ENCODE measurements at regions not wholly inside any gene's neighbourhood (a gene's known extent, or its start where the extent isn't known, plus 50 kb on each side); places are given as distances from the start of the nearest gene placed in this dataset.
"Not testable (repeated sequence)": the region's sequence is repeated elsewhere in the genome, so short reads cannot be mapped to it uniquely, and the experiment has no call there.

DNA sequence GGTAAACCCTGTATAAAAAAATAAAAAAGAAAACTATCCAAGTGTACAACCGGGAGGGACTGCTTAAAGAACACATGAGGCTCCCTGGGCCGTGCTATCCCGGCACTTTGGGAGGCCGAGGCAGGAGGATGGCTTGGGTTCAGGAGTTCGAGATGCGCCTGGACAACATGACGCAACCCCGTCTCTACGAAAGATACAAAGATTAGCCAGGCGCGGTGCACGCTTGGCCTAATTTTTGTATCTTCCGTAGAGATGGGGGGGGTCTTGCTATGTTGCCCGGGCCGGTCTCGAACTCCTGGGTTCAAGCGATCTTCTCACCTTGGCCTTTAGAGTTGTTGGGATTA is 101.7 kb upstream of the VKORC1L1 start:
- CTCF ChIA-PET = interaction anchor here (0.6 kb wide), 1 partner anchor 28 kb away, joined by 3 read pairs; no protein-coding TSS in a partner anchor
- not testable (repeated sequence) for H3K27me3 Mint-ChIP-seq, DNase-seq, H3K9me3 Mint-ChIP-seq, H3K36me3 Mint-ChIP-seq
- Mint-ChIP-seq H3K27ac (peak overlapping the region; percentile 91), H3K4me3 (peak overlapping the region; percentile 86), H3K4me1 (peaks cover 15% of the 10 kb centered on the region)

DNA sequence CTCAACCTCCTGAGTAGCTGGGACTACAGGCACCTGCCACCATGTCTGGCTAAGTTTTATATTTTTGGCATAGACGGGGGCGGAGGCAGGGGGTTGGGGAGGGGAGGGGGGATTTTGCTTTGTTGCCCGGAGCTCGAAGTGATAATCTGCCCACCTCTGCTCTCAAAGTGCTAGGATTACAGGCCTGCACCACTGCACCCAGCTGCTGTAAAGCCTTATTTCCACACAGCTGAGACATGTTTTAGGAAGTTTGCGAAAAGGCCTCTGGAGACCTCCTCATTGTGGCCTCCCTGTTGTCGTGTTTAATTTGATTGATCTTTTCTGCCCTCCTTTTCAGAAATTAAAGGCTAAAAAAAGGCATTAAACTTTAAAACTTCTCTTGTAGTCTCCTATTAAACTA is 96.2 kb upstream of the VKORC1L1 start:
- H3K27ac Mint-ChIP-seq = not testable (repeated sequence)

DNA sequence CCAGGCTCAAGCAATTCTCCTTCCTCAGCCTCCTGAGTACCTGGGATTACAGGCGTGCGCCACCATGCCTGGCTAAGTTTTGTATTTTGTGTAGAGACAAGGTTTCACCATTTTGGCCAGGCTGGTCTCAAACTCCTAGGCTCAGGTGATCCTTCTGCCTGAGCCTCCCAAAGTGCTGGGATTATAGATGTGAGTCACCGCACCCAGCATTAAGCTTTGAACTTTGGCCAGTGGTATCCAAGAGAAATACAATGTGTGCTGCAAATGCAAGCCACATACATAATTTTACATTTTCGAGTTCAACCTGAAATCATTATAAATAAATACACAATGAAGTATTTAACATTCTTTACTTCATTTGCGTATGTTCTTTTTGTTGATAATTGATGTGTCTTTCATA is 82.9 kb upstream of the VKORC1L1 start:
- H3K4me3 Mint-ChIP-seq, H3K9me3 Mint-ChIP-seq, CTCF ChIA-PET, H3K36me3 Mint-ChIP-seq, DNase-seq, H3K27me3 Mint-ChIP-seq, H3K27ac Mint-ChIP-seq, H3K4me1 Mint-ChIP-seq: not testable (repeated sequence)

More for the DNA sequence above, 96.2 kb upstream of the VKORC1L1 start:
- CTCF ChIA-PET, H3K4me3 Mint-ChIP-seq, H3K9me3 Mint-ChIP-seq, H3K4me1 Mint-ChIP-seq, H3K27me3 Mint-ChIP-seq, DNase-seq, H3K36me3 Mint-ChIP-seq: not testable (repeated sequence)

DNA sequence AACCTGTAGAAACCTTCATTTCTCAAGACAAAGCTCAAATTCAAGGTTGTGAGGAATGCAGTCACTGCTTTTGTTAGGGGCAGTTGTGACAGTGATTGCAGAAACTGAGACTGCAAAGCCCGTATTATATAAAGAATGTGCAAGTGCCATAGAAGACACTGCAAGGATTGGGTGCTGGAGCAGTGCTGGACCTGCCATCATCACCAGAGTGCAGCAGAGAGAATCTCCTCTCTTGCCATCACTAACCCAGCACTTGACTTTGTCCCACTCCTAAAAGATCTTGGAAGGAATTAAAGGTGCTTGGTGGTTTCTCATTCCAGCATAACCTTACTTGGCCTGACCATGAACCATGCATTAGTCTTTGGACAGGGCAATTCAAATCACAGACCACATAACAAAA is 81.1 kb upstream of the VKORC1L1 start:
- H3K4me3 Mint-ChIP-seq, DNase-seq, H3K9me3 Mint-ChIP-seq, H3K36me3 Mint-ChIP-seq, H3K4me1 Mint-ChIP-seq, H3K27ac Mint-ChIP-seq, CTCF ChIA-PET, H3K27me3 Mint-ChIP-seq: not testable (repeated sequence)

DNA sequence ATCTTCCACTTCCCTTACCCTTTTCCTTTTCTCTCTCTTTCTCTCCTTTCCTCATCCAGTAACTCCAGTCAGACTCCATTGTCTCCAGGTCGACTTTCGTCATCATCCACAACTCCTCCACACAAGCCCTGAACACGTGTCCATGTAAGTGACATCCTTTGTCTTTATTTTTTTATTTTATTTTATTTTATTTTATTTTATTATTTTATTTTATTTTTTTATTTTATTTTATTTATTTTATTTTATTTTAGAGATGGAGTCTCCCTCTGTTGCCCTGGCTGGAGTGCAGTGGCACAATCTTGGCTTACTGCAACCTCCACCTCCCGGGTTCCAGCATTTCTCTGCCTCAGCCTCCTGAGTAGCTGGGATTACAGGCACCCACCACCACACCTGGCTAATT is 80.1 kb upstream of the VKORC1L1 start:
- not testable (repeated sequence) for H3K4me3 Mint-ChIP-seq, H3K9me3 Mint-ChIP-seq, H3K27ac Mint-ChIP-seq, H3K27me3 Mint-ChIP-seq, H3K36me3 Mint-ChIP-seq, H3K4me1 Mint-ChIP-seq, DNase-seq
- CTCF ChIA-PET = interaction anchor here (0.6 kb wide), 1 partner anchor 79 kb away, joined by 3 read pairs; no protein-coding TSS in a partner anchor

DNA sequence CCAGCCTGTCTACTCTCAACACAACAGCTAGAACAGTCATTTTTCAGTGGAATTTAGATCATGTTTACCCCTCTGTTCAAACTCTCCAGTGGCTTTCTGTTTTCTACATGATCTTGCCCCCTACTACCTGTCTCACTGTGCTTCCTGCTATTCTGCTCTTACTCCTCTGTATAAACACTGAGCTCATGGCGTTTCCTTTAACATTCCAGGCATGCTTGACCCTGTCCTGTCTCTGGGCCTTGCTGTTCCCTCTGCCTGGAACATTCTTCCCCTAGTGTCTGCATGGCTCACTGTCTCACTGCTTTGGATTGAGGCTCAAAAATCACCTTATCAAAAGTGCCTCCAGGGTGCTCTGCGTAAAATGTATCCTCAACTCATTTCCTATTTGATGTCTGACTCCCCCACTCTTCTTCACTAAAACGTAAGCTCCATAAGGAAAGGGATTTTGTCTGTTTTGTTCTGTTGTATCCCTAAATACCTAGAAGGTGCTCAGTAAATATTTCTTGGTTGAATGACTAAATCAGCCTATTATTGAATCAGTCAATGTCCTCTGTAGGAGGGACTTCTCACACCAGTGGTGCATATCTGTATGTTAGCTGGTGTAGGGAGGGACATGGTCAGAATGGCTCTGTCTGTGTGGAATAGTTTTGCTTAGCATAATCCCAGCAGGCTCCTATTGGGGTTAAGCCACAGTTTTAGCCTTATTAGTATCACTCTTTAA is 78.0 kb upstream of the VKORC1L1 start:
- H3K9me3 Mint-ChIP-seq, H3K27me3 Mint-ChIP-seq, H3K36me3 Mint-ChIP-seq, CTCF ChIA-PET, DNase-seq, H3K27ac Mint-ChIP-seq, H3K4me3 Mint-ChIP-seq: not testable (repeated sequence)
- peaks cover 14% of the 10 kb centered on the region for H3K4me1 Mint-ChIP-seq

DNA sequence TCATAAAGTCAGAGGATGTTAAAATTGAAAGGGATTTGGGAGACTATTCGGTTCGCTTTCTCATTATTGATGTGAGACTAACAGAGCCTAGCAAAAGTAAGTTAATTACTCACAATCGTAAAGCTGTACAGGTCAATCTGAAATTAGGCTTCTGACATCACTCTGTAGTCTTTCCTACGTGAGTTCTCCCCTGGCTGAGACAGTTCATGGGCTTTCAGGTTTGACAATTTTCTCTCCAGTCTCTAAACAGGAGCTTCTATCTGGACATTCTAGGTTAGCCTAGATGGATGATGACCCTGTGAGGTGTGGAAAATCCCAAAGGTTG is 77.5 kb upstream of the VKORC1L1 start:
- H3K27me3 Mint-ChIP-seq, CTCF ChIA-PET, H3K36me3 Mint-ChIP-seq, H3K4me3 Mint-ChIP-seq, H3K9me3 Mint-ChIP-seq, DNase-seq, H3K27ac Mint-ChIP-seq: not testable (repeated sequence)
- H3K4me1 Mint-ChIP-seq = peaks cover 14% of the 10 kb centered on the region

DNA sequence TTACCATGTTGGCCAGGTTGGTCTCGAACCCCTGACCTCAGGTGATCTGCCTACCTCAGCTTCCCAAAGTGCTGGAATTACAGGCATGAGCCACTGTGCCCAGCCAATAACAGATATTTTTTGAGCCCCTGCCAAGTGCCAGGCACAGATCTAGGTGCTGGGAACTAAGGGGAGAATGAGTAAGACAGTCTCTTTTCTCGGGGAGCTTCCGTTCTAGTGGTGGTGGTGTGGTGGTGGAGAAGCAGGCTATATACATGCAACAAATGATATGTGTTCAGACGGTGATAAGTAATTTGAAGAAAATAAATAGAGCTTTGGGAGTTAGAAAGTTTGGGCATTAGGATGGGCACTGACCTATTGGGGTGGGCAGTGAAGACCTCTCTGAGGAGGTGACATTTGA is 76.7 kb upstream of the VKORC1L1 start:
- H3K27me3 Mint-ChIP-seq = no peaks in the 10 kb centered on the region
- H3K27ac Mint-ChIP-seq = no peak overlapping the region
- H3K9me3 Mint-ChIP-seq = no peaks in the 10 kb centered on the region
- CTCF ChIA-PET = interaction anchor here (0.6 kb wide), 1 partner anchor 177 kb away, joined by 3 read pairs; no protein-coding TSS in a partner anchor
- DNase-seq = no peak
- no peak overlapping the region for H3K4me3 Mint-ChIP-seq
- peaks cover 1% of the 10 kb centered on the region for H3K36me3 Mint-ChIP-seq
- H3K4me1 Mint-ChIP-seq = peaks cover 14% of the 10 kb centered on the region

DNA sequence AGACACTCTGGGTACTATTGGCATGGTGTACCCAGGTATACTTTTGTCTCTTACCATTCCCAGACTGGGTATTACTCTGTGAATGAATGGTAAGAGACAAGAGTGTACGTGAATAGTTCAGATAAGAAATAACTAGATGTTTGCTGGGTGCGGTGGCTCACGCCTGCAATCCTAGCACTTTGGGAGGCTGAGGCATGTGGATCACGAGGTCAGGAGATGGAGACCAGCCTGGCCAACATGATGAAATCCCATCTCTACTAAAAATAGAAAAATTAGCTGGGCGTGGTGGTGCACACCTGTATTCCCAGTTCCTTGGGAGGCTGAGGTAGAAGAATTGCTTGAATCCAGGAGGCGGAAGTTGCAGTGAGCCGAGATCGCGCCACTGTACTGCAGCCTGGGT is 75.8 kb upstream of the VKORC1L1 start:
- H3K27me3 Mint-ChIP-seq, H3K27ac Mint-ChIP-seq, H3K4me3 Mint-ChIP-seq, H3K36me3 Mint-ChIP-seq, CTCF ChIA-PET, H3K9me3 Mint-ChIP-seq, DNase-seq: not testable (repeated sequence)
- peaks cover 14% of the 10 kb centered on the region for H3K4me1 Mint-ChIP-seq

DNA sequence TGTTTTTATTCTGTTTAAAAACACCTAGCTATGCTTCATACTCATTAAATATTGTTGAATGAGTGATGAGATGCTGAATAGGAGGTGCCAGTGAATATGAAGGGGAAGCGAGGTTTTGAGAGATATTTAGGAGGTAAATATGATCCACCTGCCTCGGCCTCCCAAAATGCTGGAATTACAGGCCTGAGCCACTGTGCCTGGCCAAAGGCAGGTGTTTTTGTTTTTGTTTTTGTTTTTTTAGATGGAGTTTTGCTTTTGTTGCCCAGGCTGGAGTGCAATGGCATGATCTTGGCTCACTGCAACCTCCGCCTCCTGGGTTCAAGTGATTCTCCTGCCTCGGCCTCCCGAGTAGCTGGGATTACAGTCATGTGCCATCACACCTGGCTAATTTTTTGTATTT is 75.3 kb upstream of the VKORC1L1 start:
- CTCF ChIA-PET, H3K4me3 Mint-ChIP-seq, H3K36me3 Mint-ChIP-seq, H3K27ac Mint-ChIP-seq, H3K27me3 Mint-ChIP-seq, H3K9me3 Mint-ChIP-seq, DNase-seq: not testable (repeated sequence)
- H3K4me1 Mint-ChIP-seq = peaks cover 14% of the 10 kb centered on the region

DNA sequence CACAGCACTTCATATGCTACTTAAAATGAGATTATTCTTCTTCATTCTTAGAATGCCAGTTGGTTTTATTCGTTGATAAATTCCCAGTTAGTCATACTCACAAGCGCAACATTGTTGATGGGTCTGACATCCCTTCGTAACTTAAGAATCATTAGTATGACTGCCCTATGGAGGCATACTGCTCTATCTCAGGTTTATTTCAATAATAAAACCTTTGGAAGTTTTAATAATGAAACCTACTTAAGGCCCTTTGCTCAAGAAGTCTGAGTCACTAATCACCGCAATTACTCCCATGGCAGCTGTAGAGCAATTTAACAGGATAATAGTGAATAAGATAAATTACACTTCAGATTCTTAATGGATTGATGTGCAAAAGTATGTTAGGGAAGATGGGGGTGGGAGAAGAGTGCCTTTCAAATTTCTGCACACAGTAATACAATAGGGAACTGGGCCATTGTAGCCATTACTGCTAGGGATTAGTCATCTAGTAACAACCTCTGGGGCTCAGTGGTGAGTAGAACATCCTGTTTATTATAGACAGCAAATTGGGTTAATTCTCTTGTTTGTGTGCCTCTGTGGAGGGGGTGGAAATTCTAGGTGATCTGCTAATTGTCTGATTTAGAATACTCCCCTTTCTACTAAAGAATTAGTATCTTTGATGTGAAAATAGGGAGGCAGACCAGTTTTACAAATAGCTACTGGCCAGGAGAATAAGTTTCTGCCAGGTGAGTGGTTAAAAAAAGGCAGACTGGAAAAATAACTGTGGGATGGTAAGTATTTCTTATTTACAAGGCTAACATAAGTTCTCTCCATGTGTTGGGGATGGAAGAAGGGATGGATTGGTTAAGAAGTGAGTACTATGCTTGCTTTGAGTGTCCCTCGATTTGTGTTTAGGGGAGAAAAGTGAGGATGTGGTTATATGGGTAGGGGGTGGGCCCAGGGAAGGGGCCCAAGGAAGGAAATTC is 74.5 kb upstream of the VKORC1L1 start:
- Mint-ChIP-seq H3K4me1 (peaks cover 14% of the 10 kb centered on the region), H3K27me3 (no peaks in the 10 kb centered on the region), H3K9me3 (no peaks in the 10 kb centered on the region), H3K36me3 (peaks cover 1% of the 10 kb centered on the region), H3K4me3 (no peak overlapping the region), H3K27ac (peak overlapping the region; percentile 61)
- CTCF ChIA-PET = interaction anchor here (0.6 kb wide), 1 partner anchor 27 kb away, joined by 3 read pairs; no protein-coding TSS in a partner anchor
- peak; percentile 22 for DNase-seq

DNA sequence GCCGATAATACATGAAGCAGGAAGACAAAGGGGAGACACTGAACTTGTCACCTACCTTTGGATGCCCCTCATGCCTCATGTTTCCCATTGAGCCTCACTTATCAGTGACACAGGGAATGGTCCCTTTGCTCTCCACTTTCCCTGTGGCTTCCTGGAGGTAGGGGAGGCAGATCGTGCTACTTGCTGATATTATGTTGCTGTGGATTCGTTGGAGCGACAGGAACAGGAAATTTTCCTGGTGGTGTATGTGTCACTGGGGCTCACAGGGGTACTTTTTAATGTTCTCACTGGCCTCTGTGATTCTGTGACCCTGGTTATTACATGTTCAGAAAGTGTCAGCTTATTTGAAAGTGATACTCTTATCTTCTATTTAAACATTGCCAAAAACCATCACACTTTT is 72.7 kb upstream of the VKORC1L1 start:
- H3K9me3 Mint-ChIP-seq, H3K27ac Mint-ChIP-seq, DNase-seq, H3K36me3 Mint-ChIP-seq, CTCF ChIA-PET, H3K4me3 Mint-ChIP-seq, H3K27me3 Mint-ChIP-seq: not testable (repeated sequence)
- peaks cover 14% of the 10 kb centered on the region for H3K4me1 Mint-ChIP-seq

DNA sequence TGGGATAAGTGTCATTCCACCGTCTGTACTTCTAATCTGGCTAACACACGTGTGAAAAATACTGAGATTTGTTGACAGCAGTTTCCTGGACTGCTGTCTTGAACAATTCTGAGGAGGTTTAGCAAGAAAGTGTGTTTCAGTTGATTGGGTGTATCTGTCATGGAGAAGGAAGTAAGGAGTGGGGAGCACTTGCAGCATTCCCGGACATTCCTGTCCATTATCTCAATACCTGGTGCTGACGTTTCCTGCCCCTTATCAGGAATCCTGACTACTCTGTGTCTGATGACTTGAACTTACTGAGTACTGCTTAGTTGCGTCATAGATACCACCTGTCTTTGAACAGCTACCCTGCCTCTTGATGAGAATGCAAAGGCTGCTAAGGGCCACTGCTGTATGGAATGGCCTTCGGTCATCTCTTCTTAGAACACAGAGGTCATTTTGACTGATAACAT is 72.0 kb upstream of the VKORC1L1 start:
- Mint-ChIP-seq H3K27ac (no peak overlapping the region), H3K4me1 (peaks cover 14% of the 10 kb centered on the region), H3K27me3 (no peaks in the 10 kb centered on the region), H3K36me3 (peaks cover 1% of the 10 kb centered on the region), H3K4me3 (no peak overlapping the region), H3K9me3 (no peaks in the 10 kb centered on the region)
- CTCF ChIA-PET = no interaction called here
- no peak for DNase-seq

DNA sequence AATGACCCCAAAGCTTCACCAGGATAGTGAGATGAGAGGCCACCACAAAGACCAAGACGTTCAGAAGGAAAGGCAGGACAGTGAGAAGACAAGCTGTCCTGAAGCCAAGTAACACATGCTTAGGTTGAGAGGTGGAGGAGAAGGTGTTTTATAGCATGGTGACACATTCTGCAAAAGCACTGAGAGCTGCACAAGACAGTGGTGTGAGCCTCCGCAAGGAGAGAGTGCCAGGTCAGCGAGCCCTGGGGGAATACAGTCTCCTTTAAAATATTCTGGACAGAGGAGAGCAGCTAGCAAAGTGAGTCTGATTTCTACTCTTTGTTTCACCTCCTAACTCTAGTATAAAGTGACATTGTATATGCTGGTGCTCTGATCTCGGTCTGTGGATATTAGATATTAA is 68.0 kb upstream of the VKORC1L1 start:
- H3K4me3 Mint-ChIP-seq = no peak overlapping the region
- no peak overlapping the region for H3K27ac Mint-ChIP-seq
- no peak for DNase-seq
- no peaks in the 10 kb centered on the region for H3K4me1 Mint-ChIP-seq
- H3K36me3 Mint-ChIP-seq = no peaks in the 10 kb centered on the region
- H3K27me3 Mint-ChIP-seq = peaks cover 4% of the 10 kb centered on the region
- no peaks in the 10 kb centered on the region for H3K9me3 Mint-ChIP-seq
- CTCF ChIA-PET = no interaction called here

DNA sequence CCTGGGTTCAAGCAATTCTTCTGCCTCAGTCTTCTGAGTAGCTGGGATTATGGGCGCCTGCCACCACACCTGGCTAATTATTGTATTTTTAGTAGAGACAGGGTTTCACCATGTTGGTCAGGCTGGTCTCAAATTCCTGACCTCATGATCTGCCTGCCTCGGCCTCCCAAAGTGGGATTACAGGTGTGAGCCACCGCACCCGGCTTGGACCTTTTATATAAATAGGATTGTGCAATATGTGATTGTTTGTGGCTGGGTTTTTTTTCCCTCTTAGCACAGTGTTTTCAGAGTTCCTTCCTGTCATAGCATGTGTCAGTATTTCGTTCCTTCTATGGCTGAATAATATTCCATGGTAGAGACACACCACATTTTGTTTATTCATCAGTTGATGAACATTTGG is 65.8 kb upstream of the VKORC1L1 start:
- H3K9me3 Mint-ChIP-seq, CTCF ChIA-PET, H3K4me1 Mint-ChIP-seq, H3K4me3 Mint-ChIP-seq, H3K27me3 Mint-ChIP-seq, H3K27ac Mint-ChIP-seq, DNase-seq, H3K36me3 Mint-ChIP-seq: not testable (repeated sequence)

All from activated naive CD4-positive, alpha-beta T cell treated with anti-CD3 and anti-CD28 coated beads, Interleukin-2, amount 10 ng/mL, durations not matched to agents 7 days and 5 days (primary cell).